GM21423 (cell line): ENCODE measurements at regions not wholly inside any gene's neighbourhood (a gene's known extent, or its start where the extent isn't known, plus 50 kb on each side); places are given as distances from the start of the nearest gene placed in this dataset.
"Not testable (repeated sequence)": the region's sequence is repeated elsewhere in the genome, so short reads cannot be mapped to it uniquely, and the experiment has no call there.

Experiments
- ATAC-seq: cut with Tn5 transposase; IDR thresholded peaks from one replicate; pipeline ENCODE4 v1.9.1; 2021; ENCODE audit warnings: mild to moderate bottlenecking, moderate library complexity; ENCODE audit not compliant: unreplicated experiment

DNA sequence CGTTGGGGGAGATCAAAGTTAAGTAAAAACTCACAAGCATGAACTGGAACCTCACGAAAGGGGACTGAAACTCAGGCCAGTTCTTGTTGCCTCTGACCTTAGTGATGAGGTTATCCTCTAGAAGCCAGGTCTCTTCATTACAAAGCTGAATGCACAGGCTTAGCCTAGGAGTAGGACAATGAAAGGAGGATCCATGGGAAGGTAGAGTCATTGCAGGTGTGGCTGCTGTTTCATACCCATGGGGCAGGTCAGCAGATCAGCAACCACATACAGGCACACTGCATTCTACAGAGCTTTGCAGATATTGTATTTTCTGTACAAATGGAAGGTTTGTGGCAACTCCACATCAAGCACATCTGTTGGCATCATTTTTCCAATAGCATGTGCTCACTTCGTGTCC, 341.3 kb upstream of the SOX9 start:
- ATAC-seq, result no peak

DNA sequence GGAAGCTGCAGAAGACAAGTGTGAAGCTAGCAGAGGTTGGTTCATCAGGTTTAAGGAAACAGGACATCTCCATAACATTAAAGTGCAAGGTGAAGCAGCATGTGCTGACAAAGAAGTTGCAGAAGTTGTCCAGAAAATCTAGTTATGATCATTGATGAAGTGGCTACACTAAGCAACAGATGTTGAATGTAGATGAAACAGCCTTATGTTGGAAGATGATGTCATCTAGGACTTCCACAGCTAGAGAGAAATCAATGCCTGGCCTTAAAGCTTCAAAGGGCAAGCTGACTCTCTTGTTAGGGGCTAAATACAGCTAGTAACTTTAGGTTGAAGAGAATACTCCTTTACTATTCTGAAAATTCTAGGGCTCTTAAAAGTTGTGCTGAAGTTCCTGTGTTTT, 340.2 kb upstream of the SOX9 start:
- ATAC-seq, result no peak

DNA sequence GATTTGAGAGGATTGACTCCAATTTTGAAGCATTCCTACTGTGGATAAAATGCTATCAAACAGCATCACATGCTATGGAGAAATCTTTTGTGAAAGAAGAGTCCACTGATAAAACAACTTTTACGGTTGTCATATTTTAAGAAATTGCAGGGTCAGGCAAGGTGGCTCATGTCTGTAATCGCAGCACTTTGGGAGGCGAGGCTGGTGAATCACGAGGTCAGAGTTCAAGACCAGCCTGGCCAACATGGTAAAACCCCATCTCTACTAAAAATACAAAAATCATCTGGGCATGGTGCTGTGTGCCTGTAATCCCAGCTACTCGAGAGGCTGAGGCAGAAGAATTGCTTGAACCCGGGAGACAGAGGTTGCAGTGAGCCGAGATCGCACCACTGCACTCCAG, 338.8 kb upstream of the SOX9 start:
- not testable (repeated sequence) for ATAC-seq

DNA sequence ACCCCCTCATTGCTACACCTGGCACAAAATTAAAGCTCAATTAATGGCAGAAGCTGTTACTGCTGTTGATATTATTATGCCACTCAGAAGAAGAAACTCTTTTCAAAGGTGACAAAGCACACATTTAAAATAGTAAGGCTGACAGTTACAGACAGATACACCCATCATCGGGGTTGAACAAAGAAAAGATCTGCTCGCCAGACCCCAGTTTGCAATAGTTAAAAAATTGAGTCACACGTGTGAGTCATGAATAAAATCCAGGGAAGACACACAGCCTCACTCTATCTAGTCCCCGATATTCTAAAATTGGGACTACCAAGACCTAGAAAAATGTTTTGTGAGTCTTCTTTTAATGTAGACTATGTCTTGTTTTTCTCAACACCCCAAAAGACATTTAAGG, 330.0 kb upstream of the SOX9 start:
- no peak for ATAC-seq

DNA sequence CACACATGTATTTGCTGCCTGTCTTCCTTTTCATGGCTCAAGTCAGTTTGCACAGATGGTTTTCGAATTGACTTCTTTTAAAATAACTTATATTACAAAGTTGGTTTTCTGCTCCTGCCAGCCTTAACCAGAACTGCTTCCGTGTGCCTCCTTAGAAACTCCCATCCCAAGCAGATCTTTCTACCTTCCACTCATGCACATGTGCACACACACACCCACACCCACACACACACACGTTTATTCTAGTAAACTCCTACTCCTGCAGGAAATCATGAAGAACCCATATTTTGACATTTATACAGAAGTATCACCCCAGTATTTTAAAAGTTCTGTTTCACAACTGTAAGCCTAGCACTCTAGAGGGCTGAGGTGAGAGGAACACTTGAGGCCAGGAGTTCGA, 329.5 kb upstream of the SOX9 start:
- no peak for ATAC-seq

DNA sequence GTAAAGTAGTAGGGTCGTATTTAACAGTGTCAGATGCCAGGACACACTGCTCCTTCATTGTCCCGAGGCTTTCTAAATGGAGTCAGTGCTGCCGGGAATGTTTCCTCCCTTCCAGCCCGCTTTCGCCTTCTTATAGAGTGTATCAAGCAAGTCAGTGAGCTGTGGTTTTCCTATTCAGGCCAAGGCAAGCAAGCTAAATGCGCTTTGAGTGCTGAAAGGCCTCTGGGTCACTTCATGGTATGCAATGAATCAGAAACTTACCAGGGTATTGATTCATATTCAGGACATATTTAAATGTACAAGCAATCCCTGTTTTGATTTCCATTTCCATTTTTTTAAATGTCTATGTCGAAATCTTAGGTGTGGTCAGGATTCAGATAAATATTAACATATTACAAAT, 327.9 kb upstream of the SOX9 start:
- ATAC-seq, result no peak

DNA sequence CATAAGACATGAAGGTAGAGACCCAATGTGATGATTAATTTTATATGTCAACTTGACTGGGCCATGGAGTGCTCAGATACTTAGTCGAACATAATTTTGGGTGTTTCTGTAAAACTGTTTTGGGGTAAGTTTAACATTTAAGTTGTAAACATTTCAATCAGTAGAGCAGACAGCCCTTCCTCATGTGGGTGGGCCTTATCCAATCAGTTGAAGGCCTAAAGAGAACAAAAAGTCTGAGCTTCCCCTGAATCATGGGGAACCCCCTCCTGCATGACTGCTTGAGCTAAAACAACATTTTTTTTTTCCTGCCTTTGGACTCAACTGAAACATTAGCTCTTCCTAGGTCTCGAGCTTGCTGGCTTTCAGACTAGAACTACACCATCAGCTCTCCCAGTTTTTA, 327.3 kb upstream of the SOX9 start:
- no peak for ATAC-seq

DNA sequence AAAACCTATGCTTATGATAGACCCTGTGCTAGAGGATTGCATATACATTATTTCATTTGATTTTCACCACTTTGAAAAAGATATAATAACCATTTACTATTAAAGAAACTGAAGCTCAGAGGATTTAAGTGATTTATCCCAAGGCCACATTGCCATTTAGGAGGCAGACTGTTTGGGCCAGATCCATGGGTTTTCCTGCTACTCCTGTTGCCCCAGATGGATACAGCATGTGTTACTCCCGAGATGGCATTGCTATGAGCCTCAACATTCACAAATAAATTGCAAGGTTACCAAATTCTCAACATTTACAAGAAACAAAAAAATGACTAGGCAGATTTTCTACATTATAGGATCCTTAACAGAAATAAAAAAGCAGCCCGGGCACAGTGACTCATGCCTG, 322.1 kb upstream of the SOX9 start:
- no peak for ATAC-seq

DNA sequence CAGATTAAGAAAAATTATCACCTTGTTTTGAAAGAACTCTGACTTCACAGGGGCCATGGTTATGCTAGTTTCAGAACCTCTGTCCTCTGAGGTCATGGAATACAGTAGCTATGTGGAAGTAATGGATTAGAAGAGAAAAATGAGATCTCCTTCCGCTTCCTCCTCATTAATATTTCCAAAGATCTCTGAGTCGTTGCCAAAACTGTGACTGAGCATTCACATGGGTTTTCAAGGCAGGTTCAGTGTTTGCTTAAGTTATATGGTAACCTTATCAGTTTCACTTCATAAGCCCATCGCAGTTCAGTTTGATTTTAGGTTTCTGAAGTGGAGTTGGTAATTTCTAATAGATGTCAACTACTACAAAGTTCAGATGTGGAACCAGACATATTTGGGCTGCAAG, 321.2 kb upstream of the SOX9 start:
- no peak for ATAC-seq

DNA sequence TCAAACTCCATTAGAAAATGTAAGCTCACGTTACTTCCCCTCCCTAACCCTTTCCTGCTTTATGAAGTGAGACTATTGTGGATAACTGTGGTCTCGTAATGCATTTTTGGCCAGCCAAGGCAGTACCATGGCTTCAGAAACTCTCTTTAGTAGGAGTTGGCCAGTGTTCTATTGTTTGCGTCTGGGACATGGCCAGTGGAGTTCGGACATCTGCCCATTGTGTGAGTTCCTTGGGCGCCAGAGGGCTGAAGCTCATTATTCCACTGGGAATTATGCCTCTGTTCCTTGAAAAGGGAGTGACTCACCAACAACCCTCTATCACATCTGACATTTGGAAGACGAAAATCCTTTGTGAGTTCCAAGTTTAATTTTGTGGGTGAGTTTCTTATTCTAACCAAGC, 319.5 kb upstream of the SOX9 start:
- ATAC-seq, result no peak

DNA sequence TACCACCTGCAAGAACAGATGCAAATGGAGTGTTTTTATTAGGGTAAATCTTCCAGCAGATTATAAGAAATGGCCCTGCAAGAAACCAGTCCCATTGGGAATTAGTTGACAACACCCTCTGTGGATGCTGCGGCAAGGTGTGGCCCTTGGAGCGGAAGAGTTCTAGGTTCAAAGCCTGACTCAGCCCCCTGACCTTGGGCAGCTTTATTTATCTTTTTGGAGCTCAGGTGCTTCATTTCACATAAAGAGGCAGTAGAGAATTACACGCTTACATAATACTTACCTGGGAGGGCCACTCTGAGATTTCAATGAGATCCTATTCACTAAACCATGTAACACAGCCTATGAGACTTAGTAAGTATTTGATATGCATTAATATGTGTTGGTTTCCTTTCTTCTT, 318.2 kb upstream of the SOX9 start:
- ATAC-seq, result no peak

DNA sequence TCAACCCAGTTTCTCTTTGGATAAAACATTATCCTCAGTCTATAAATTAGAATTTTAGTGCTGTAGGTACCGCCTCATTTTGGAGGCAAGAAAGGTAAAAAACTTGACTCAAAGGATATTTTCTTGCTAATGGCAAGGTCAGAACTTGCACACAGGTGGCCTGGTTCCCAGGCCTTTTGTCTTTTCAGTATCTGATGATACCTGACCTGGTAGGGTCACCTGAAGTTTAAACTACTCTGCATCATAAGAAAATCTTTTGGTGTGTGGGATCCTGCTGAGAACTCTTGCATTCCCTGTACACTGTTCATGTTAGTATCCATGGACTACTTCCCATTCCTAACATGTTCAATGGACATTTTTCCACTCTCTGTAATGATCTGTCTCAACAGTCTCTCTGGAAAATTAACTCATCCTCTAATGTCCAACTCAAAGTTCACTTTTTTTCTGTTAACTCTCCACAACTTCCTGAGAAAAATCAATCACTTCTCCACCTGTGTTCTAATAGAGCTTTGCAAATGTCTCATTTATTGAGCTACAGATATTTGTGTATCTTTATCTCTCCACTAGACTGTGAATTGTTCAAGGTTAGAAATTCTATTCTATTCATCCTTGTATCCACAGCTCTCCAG, 317.1 kb upstream of the SOX9 start:
- ATAC-seq, result no peak

DNA sequence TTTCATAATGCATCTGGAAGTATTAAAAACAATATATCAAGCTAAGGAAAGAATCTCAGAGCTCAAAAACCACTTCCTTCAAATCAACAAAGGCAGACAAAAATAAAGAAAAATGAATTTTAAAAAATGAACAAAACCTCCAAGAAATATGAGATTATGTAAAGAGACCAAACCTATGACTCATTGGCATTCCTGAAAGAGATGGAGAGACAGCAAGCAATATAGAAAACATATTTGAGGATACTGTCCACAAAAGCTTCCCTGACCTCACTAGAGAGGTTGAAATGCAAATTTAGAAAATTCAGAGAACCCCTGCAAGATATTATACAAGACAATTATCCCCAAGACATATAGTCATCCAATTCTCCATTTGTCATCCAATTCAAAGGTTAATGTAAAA, 311.3 kb upstream of the SOX9 start:
- ATAC-seq, result no peak

DNA sequence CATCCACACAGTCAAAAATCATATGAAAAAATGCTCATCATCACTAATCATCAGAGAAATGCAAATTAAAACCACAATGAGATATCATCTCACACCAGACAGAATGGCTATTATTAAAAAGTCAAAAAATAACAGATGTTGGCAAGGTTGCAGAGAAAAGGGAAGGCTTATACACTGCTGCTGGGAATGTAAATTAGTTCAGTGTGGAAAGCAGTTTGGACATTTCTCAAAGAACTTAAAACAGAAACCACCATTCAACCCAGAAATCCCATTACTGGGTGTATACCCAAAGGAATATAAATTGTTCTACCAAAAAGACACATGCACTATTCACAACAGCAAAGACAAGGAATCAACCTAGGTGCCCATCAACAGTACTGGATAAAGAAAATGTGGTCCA, 307.0 kb upstream of the SOX9 start:
- not testable (repeated sequence) for ATAC-seq

DNA sequence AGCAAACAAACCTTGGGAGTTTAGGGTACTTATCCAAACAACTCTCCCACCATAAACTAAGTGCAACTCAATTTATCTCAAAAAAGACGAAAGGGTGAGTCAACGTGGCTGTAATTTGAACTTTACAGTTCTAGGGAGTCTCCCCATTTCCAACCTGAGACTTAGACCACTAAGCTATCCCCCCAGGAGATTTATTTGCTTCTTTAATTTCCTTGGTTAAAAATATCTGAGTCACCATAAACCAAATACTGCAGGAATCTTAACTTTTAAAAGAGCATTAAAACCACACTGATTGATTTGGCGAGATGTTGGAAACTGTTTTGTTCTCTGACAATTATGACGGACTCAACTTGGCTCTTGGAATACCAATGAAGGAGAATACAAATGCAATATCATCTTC, 299.3 kb upstream of the SOX9 start:
- ATAC-seq, result no peak

DNA sequence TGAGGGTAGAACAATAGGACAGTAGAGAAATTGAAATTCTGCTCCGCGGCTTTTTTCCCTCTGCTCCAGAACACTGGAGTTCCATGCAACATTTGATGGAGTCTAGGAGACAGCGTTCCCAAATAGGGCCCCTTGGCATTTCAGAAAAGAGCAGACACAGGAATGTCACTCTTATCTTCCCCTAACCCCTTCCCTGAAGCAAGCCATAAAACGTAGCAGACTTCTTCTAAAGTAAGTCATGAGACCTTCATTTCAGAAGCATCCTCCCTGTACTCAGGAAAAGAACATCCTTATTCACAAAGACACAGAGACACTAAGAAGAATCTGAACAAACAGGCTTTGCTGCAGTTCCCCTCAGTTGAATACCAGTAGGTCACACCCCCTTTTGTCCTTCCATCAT, 296.1 kb upstream of the SOX9 start:
- ATAC-seq, result no peak

DNA sequence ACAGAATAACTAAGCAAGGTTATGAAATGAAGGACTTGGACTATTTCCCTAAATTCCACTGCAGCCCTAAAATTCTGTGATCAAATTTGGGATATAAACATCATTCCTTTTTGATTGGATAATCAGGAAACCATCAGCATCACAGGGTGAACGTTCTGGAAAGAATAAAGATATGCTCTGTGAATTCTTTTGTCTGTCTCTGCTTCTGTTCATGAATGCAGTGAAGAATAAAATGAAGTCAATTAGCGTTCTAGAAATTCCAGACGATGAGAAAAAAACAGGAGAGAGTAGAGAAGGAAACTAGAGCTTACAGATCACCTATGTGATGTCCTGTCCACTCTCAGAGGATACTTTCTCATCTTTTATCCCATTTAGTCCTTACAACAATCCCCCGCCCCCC, 295.1 kb upstream of the SOX9 start:
- ATAC-seq, result no peak

DNA sequence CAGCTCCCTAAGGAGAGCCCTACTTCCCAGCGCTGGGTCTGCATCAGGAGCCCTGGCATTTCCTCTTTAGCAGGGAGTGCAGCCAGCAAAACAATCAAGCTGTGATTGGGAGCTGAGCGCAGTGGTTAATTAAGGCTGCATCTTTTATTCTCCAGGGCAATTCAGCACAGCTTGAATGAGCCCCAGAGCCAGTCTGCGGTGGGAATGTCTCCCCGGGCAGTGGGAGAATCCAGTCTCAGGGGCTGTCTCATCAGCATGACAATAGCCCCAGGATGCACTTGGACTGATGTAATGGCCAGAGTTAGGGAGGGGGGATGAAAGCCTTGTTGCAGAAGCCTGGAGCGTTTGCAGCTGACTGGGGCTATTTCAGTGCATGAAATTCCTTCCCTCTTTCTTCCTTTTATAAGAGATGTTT, 292.6 kb upstream of the SOX9 start:
- ATAC-seq, result no peak

DNA sequence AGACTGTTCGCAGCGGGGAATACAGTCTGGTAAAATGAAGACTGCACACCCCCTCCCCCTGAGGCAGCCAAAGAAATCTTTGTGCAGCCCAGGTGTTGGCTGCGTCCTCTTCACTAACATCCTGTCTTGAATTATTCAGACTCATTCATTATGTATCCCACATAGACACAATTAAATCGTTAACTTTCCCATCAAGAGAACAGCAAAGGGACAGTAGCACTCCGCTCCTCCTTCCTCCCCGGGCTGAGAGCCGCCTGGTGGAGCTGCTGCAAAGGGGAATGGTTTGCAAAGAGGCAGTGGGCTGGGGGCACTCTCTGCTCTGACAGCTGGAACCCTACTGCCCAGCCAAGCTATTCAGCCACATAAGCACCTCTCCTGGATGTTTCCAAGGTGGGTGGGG, 290.0 kb upstream of the SOX9 start:
- ATAC-seq, result no peak

DNA sequence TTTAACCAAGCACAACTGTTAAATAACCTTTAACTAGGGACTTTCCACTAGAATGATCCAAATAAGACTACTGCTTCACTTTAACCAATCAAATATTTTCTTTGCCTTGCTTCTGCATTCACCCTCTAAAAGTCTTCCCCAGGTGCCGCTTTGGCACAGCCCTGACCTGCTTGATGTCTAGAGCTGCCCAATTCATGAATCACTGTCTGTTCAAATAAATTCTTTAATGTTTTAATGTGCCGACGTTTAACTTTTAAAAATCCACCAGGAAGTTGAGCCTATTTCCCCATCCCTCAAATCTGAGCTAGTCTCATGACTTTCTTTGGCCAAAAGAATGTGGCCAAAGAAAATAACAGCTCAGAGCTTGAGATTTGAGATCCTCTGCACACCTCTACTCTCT, 277.8 kb upstream of the SOX9 start:
- ATAC-seq, result no peak

DNA sequence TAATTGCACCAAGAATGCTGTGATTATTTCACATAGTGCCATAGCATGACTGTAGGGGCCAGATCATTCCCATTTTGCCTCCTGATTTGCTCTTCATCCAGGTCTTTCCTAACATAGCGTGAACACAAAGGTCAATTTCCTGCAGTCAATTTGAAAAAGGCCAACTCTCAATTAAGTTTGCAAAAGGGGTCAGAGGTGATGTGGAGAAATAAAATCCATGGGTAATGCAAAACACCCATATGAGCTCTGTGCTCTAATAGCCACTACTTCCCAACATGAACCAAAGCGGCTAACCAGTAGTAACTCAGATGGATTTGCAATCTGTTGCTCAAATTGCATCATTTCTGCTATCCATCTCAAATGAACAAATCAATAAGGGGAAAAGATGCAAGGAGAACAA, 275.5 kb upstream of the SOX9 start:
- no peak for ATAC-seq

DNA sequence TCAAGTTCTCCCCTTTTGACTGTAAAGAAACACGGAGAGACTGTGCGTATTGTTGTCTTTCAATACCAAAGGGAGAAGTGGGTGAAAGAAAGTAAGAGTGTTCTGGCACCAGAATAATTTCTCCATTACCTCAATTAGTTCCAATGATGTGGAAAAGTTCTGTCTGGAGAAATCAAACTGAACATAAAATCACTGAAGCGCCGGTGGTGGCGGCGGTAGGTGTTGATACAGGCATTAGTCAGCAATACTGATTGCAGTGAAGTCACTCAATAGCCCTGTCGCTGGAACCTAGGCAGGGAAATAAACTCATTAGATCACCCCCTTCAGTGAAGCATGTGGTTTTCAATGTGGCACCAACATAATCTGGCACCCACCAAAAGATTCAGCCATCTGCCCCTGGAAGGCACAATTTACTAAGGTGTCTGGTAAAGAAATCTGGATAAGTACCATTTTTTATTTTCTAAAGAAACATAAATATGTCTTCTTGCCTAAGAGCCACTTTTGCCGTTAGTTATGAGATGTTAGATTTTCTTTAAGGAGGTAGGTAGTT, 274.2 kb upstream of the SOX9 start:
- no peak for ATAC-seq
